Brain microvascular endothelial cell (primary cell): ENCODE measurements at regions not wholly inside any gene's neighbourhood (a gene's known extent, or its start where the extent isn't known, plus 50 kb on each side); places are given as distances from the start of the nearest gene placed in this dataset.

Experiments
- DNase-seq: peaks from one replicate; pipeline ENCODE4 v3.0.0-alpha.2; 2020
- H3K27ac ChIP-seq: fragments of 250-450 bp; sonication (Bioruptor Pico); 2 replicates; pipeline ENCODE4 v1.5.1; 2020; ENCODE audit warnings: mild to moderate bottlenecking, moderate library complexity
- H3K27me3 ChIP-seq: fragments of 250-450 bp; sonication (Bioruptor Pico); replicated peaks from 2 replicates; pipeline ENCODE4 v1.5.1; 2020; ENCODE audit warnings: mild to moderate bottlenecking
- H3K36me3 ChIP-seq: fragments of 250-450 bp; sonication (Bioruptor Pico); replicated peaks from 2 replicates; pipeline ENCODE4 v1.5.1; 2020; ENCODE audit warnings: mild to moderate bottlenecking
- H3K4me3 ChIP-seq: 2 replicates; pipeline ENCODE4 v1.5.1; 2011; ENCODE audit warnings: low read depth, mild to moderate bottlenecking, control low read depth, low read length, moderate library complexity
- in situ Hi-C: cut with HindIII; loops from 2 replicates; pipeline ENCODE4 v1.10.0; 2017; ENCODE audit warnings: low sequenced_read_pairs, low pct_ligation_motif_present
- TF ChIP-seq, protein P1 (sequence below): IDR thresholded peaks from 2 replicates; pipeline ENCODE4 v1.5.1; 2011; ENCODE audit warnings: low read depth, mild to moderate bottlenecking, moderate library complexity, low read length, control low read depth, inconsistent platforms; ENCODE audit errors: missing control alignments

DNA sequence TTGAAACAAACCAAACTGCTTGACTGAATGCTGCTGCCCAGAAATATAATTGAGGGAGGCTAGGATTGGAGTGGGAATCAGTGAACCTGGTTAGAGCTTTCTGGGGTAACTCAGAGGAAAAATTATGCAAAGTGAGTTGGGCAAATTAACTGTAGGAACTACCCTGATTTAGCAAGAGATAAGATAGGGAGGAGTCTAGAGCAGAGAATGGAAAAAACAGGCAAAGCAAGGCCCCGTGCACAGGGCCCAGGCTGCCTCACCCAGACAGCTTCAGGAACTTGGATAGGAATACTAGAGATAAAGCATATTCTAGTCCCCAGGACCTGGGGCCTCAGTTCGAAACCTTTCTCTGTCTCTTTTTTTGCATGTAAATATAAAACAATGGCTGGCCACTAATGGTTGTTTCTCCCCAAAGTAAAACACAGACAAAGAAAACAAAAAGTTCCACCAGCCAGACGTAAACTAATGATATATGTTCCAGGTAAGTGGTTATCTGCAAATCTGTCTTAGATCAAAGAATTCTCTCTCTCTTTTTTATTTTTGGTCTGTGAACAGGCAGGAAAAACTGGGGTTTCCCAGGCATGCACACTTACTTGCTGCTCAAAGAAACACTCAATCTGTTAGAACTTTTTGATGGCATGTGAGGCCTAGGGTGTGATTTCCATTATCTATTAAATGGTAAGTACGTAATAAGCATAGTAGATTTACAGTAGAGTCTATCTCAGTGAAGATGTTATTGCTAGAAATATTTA, 168.1 kb upstream of the MAP3K1 start:
- in situ Hi-C loops: no loop called here
- no peaks in the 10 kb centered on the region for H3K36me3 ChIP-seq
- no peak overlapping the region for H3K4me3 ChIP-seq
- H3K27me3 ChIP-seq: no peaks in the 10 kb centered on the region
- no peak for DNase-seq
- no peak overlapping the region for H3K27ac ChIP-seq
- TF ChIP-seq, protein P1, sequence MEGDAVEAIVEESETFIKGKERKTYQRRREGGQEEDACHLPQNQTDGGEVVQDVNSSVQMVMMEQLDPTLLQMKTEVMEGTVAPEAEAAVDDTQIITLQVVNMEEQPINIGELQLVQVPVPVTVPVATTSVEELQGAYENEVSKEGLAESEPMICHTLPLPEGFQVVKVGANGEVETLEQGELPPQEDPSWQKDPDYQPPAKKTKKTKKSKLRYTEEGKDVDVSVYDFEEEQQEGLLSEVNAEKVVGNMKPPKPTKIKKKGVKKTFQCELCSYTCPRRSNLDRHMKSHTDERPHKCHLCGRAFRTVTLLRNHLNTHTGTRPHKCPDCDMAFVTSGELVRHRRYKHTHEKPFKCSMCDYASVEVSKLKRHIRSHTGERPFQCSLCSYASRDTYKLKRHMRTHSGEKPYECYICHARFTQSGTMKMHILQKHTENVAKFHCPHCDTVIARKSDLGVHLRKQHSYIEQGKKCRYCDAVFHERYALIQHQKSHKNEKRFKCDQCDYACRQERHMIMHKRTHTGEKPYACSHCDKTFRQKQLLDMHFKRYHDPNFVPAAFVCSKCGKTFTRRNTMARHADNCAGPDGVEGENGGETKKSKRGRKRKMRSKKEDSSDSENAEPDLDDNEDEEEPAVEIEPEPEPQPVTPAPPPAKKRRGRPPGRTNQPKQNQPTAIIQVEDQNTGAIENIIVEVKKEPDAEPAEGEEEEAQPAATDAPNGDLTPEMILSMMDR: no peak

DNA sequence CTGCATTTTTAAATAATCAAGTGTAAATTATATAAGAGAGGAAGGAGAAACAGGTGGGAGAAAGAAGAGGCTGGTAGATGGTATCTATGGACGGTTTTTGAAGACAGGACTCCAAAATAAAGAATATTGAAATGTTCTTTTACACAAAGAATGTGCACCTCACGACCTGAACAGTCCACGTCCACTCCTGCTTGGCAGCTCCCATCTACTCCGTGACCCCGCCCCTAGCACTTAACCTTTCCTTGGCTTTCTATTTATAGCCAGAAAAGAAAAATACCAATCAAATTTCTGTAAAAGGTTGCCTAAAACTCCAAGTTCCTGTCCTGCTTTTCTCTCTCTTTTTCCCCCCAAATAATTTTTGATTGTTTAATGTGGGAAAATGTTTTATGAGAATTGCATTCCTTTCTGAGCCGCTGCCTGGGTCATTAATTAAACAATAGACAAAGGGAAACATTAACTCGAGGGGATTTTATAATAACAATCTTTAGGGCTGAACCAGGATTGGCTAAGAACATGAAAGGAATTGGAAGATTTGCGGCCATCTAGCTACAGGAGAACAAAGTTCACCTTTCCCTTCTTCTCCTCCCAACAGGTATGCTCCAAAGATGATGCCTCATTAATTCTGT, 173.6 kb upstream of the MAP3K1 start:
- Histone ChIP-seq H3K27me3 (no peaks in the 10 kb centered on the region), H3K4me3 (no peak overlapping the region), H3K27ac (no peak overlapping the region), H3K36me3 (no peaks in the 10 kb centered on the region)
- DNase-seq: no peak
- in situ Hi-C loops: no loop called here
- TF ChIP-seq, protein P1: no peak

DNA sequence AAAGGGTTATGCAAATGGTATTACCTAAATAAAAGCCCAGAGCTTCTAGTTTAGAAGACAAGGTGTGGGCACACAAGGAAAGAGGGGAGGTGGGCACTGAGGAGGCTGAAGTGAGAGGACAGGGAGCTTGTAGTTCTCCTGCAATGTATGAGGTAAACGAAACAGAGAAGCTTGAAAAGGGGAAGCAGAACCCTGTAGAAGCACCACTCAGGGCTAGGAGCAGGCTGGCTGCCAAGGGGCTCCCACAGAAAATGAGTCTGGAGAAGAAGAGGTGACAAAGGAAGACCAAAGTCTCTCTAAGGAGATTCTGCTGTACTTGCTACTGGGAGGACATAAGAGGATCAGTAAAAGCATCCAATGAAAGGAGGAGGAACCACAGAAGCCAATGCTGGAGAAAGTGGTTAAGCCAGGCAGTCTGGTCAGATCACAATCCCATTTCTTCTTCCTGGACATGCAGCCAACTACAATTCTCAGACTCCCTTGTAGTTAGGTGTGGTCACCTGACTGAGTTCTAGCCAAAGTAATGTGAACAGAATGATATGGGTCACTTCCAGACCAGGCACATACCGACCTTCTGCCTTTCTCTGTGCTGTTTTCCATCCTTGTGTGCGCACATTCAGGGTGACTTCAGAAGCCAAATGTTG, 174.5 kb upstream of the MAP3K1 start:
- no peak for DNase-seq
- TF ChIP-seq, protein P1: no peak
- no peaks in the 10 kb centered on the region for H3K36me3 ChIP-seq
- H3K27me3 ChIP-seq: no peaks in the 10 kb centered on the region
- no peak overlapping the region for H3K4me3 ChIP-seq
- in situ Hi-C loops: no loop called here
- H3K27ac ChIP-seq: no peak overlapping the region

DNA sequence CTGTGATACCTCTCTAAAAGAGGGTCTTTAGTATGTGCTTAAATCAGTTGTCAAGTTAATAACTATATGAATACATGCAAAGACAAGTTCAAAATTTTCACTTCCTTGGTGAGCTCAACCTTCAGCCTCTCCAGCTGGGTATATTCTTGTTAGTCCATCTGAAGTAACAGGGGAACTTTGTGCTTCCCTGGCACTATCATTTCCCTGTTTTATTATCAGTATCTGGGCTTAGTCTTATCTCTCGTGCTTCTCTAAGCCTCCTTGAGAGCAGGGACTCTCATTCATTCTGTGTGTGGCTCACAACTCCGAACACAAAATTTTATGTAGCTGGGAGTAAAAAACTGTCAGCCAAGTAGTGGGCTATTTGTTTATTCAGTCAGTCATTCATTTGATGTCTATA, 175.9 kb upstream of the MAP3K1 start:
- Histone ChIP-seq H3K4me3 (no peak overlapping the region), H3K36me3 (no peaks in the 10 kb centered on the region), H3K27ac (no peak overlapping the region), H3K27me3 (no peaks in the 10 kb centered on the region)
- in situ Hi-C loops: no loop called here
- no peak for DNase-seq
- TF ChIP-seq, protein P1: no peak

DNA sequence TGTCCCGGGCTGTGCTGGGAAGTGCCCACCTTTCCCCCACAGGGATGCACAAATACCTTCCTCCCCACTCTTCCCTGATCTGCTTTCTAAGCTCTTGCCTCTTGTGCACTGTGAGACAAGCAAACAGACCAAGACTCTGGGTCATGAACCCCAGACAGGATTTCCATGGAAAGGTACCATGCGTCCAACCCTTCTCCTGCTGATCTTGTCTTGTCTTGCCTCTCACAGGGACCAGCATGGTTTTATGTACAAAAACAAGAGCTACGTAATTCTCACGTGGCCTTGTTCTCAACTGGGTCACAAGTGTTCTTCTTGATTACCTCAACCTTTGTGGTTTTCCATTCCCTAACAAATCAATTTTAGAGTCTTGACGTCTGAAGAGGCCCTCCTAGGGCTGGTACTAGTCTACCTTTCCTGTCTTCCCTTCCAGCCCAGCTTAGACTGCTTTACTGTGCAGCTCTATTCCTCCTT, 176.5 kb upstream of the MAP3K1 start:
- DNase-seq: no peak
- Histone ChIP-seq H3K4me3 (no peak overlapping the region), H3K27ac (no peak overlapping the region), H3K36me3 (no peaks in the 10 kb centered on the region), H3K27me3 (no peaks in the 10 kb centered on the region)
- TF ChIP-seq, protein P1: no peak
- in situ Hi-C loops: no loop called here
